SK-N-MC (cell line): ENCODE measurements at regions not wholly inside any gene's neighbourhood (a gene's known extent, or its start where the extent isn't known, plus 50 kb on each side); places are given as distances from the start of the nearest gene placed in this dataset.
"Not testable (repeated sequence)": the region's sequence is repeated elsewhere in the genome, so short reads cannot be mapped to it uniquely, and the experiment has no call there.

Source experiments
- EZH2 ChIP-seq: fragments of 200-600 bp; sonication (generic); IDR thresholded peaks from one replicate; pipeline ENCODE4 v1.6.1; 2017; ENCODE audit warnings: antibody characterized with exemption
- FOXP2 ChIP-seq: optimal IDR thresholded peaks from 2 replicates; pipeline ENCODE3; 2011; ENCODE audit warnings: mild to moderate bottlenecking, moderate library complexity; ENCODE audit not compliant: insufficient read depth; ENCODE audit errors: extremely low read length, control extremely low read depth
- POLR2AphosphoS5 ChIP-seq: IDR thresholded peaks from 2 replicates; pipeline ENCODE4 v1.6.1; 2012; ENCODE audit warnings: mild to moderate bottlenecking, low read depth, low read length, borderline replicate concordance

GRCh38 chr15:36163983-36164382 is 415.4 kb upstream of the CDIN1 start:
- TF ChIP-seq POLR2AphosphoS5, EZH2, FOXP2: not testable (repeated sequence)
